GM23338 (cell line): ENCODE measurements at regions not wholly inside any gene's neighbourhood (a gene's known extent, or its start where the extent isn't known, plus 50 kb on each side); places are given as distances from the start of the nearest gene placed in this dataset.

Experiments used
- ATAC-seq: fragments of 200-7000 bp; cut with Tn5 transposase; 3 replicates; pipeline ENCODE4 v1.9.1; 2020
- DNase-seq: peaks from one replicate; pipeline ENCODE4 v3.0.0-alpha.2; 2015; ENCODE audit warnings: low spot score
- H2AFZ ChIP-seq: fragments of 200-600 bp; sonication (generic); 2 replicates; pipeline ENCODE4 v1.8.0; 2016; ENCODE audit warnings: antibody characterized with exemption, mild to moderate bottlenecking, moderate library complexity
- H3F3A ChIP-seq: fragments of 200-600 bp; sonication (generic); replicated peaks from 2 replicates; pipeline ENCODE4 v1.8.0; 2017; ENCODE audit warnings: antibody characterized with exemption, mixed run types, low read depth
- H3K27ac ChIP-seq: fragments of 200-600 bp; sonication (generic); 2 replicates; pipeline ENCODE4 v1.6.1; 2016; ENCODE audit warnings: low read depth
- H3K27me3 ChIP-seq: fragments of 200-600 bp; sonication (generic); 2 replicates; pipeline ENCODE4 v1.8.0; 2016; ENCODE audit warnings: mild to moderate bottlenecking, mixed run types, moderate library complexity; ENCODE audit not compliant: insufficient read depth
- H3K36me3 ChIP-seq: fragments of 200-600 bp; sonication (generic); 2 replicates; pipeline ENCODE4 v1.8.0; 2016; ENCODE audit warnings: mild to moderate bottlenecking; ENCODE audit not compliant: insufficient read depth
- H3K4me1 ChIP-seq: fragments of 200-600 bp; sonication (generic); 2 replicates; pipeline ENCODE4 v1.8.0; 2016; ENCODE audit warnings: mild to moderate bottlenecking, moderate library complexity; ENCODE audit not compliant: insufficient read depth
- H3K4me2 ChIP-seq: fragments of 200-600 bp; sonication (generic); 2 replicates; pipeline ENCODE4 v1.7.1; 2017; ENCODE audit warnings: mixed run types
- H3K4me3 ChIP-seq: fragments of 200-600 bp; sonication (generic); 2 replicates; pipeline ENCODE4 v1.6.1; 2016; ENCODE audit warnings: mixed run types
- H3K79me2 ChIP-seq: fragments of 200-600 bp; sonication (generic); replicated peaks from 2 replicates; pipeline ENCODE4 v1.8.0; 2017; ENCODE audit warnings: mild to moderate bottlenecking; ENCODE audit not compliant: insufficient read depth
- H3K9me2 ChIP-seq: fragments of 200-600 bp; sonication (generic); 2 replicates; pipeline ENCODE4 v1.8.0; 2017; ENCODE audit not compliant: insufficient read depth
- H4K20me1 ChIP-seq: fragments of 200-600 bp; sonication (generic); replicated peaks from 2 replicates; pipeline ENCODE4 v1.8.0; 2017; ENCODE audit warnings: mild to moderate bottlenecking; ENCODE audit not compliant: insufficient read depth
- H3K27ac Mint-ChIP-seq: 2 replicates; pipeline ENCODE4 v1.8.0; 2020; ENCODE audit warnings: inconsistent platforms, mild to moderate bottlenecking, moderate library complexity, mixed read lengths
- H3K27me3 Mint-ChIP-seq: 3 replicates; pipeline ENCODE4 v1.8.0; 2022; ENCODE audit warnings: low read depth, mild to moderate bottlenecking, moderate library complexity, mixed read lengths, inconsistent platforms; ENCODE audit not compliant: insufficient read depth, poor library complexity
- H3K36me3 Mint-ChIP-seq: 3 replicates; pipeline ENCODE4 v1.8.0; 2021; ENCODE audit warnings: low read depth, mild to moderate bottlenecking, inconsistent platforms, moderate library complexity, mixed read lengths
- H3K4me1 Mint-ChIP-seq: 3 replicates; pipeline ENCODE4 v1.8.0; 2020; ENCODE audit warnings: mild to moderate bottlenecking, inconsistent platforms, mixed read lengths
- H3K4me3 Mint-ChIP-seq: 3 replicates; pipeline ENCODE4 v1.8.0; 2021; ENCODE audit warnings: moderate library complexity, mild to moderate bottlenecking, inconsistent platforms, mixed read lengths
- H3K9me3 Mint-ChIP-seq: 3 replicates; pipeline ENCODE4 v1.8.0; 2020; ENCODE audit warnings: moderate library complexity, mild to moderate bottlenecking, inconsistent platforms, mixed read lengths
- CREB1 ChIP-seq: fragments of 250-450 bp; sonication (Bioruptor Pico); IDR thresholded peaks from 2 replicates; pipeline ENCODE4 v1.5.0; 2020; ENCODE audit warnings: low read depth, mild to moderate bottlenecking, moderate library complexity
- CTCF ChIP-seq, 2 experiments: fragments of 200-600 bp in 1 of 2; sonication (generic) in 1 of 2; conservative IDR thresholded peaks; 2 replicates each; pipeline versions ENCODE4 v1.5.1 to v1.6.1; 2016 to 2017; ENCODE audit warnings: antibody characterized with exemption in 2 of 2, low read depth in 2 of 2, mild to moderate bottlenecking in 2 of 2, moderate library complexity in 1 of 2
- ETS1 ChIP-seq: IDR thresholded peaks from 2 replicates; pipeline ENCODE4 v1.6.1; 2016; ENCODE audit warnings: antibody characterized with exemption
- EZH2 ChIP-seq: fragments of 200-600 bp; sonication (generic); IDR thresholded peaks from one replicate; pipeline ENCODE4 v1.8.0; 2017; ENCODE audit warnings: antibody characterized with exemption, mild to moderate bottlenecking, low read depth; ENCODE audit not compliant: unreplicated experiment
- EZH2phosphoT487 ChIP-seq: fragments of 200-600 bp; sonication (generic); IDR thresholded peaks from one replicate; pipeline ENCODE4 v1.8.1; 2018; ENCODE audit warnings: antibody characterized with exemption; ENCODE audit not compliant: unreplicated experiment
- NANOG ChIP-seq: IDR thresholded peaks from 2 replicates; pipeline ENCODE4 v1.6.1; 2016; ENCODE audit warnings: antibody characterized with exemption, borderline replicate concordance
- POLR2AphosphoS5 ChIP-seq: IDR thresholded peaks from 2 replicates; pipeline ENCODE4 v1.6.1; 2016; ENCODE audit warnings: antibody characterized with exemption, low read depth
- STAT1 ChIP-seq: IDR thresholded peaks from one replicate; pipeline ENCODE4 v1.6.1; 2016; ENCODE audit warnings: antibody characterized with exemption; ENCODE audit not compliant: unreplicated experiment
- ZNF331 ChIP-seq: fragments of 250-450 bp; sonication (Bioruptor Pico); IDR thresholded peaks from 2 replicates; pipeline ENCODE4 v1.5.0; 2020; ENCODE audit warnings: low read depth, mild to moderate bottlenecking, moderate library complexity
- TF ChIP-seq, protein P1 (sequence below): IDR thresholded peaks from one replicate; pipeline ENCODE4 v1.6.1; 2018; ENCODE audit warnings: antibody characterized with exemption; ENCODE audit not compliant: unreplicated experiment

DNA sequence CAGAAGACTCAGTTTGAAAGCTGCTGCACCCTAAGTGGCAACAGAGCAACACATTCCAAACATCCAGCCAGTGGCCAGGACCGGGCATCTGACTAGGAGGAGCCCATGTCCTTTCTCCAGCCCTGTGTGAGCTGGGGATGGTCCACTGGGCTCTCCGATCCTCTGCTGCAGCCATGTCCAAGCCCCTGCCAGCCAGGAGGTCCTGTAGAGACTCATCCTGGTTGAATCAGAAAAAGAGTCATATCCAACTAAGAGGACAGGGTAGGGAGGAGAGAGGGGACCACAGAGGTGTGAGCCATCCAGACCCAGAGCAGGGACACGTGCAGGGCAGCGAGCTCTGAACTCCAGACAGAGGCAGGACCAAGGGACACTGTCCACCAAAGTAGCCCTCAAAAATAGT lies 163.0 kb upstream of the CDH5 start:
- no peaks in the 10 kb centered on the region for H3K79me2 ChIP-seq
- peaks cover 10% of the 10 kb centered on the region for H3K4me1 Mint-ChIP-seq

GRCh38 chr16:66199189-66199588 lies 167.3 kb upstream of the CDH5 start:
- Mint-ChIP-seq H3K36me3 (no peaks in the 10 kb centered on the region), H3K4me3 (no peak overlapping the region), H3K27ac (no peak overlapping the region), H3K27me3 (peaks cover 1% of the 10 kb centered on the region), H3K9me3 (no peaks in the 10 kb centered on the region), H3K4me1 (no peaks in the 10 kb centered on the region)
- Histone ChIP-seq H3K36me3 (no peaks in the 10 kb centered on the region), H3K27me3 (no peaks in the 10 kb centered on the region), H4K20me1 (no peaks in the 10 kb centered on the region), H3K27ac (no peak overlapping the region), H3K79me2 (no peaks in the 10 kb centered on the region), H3F3A (no peaks in the 10 kb centered on the region), H3K4me2 (no peak overlapping the region), H3K4me1 (no peaks in the 10 kb centered on the region), H2AFZ (no peak overlapping the region), H3K9me2 (no peaks in the 10 kb centered on the region), H3K4me3 (no peak overlapping the region)
- no peak for ATAC-seq
- no peak for TF ChIP-seq NANOG
- no peak for TF ChIP-seq STAT1
- no peak for TF ChIP-seq CTCF (conservative IDR thresholded peaks at IDR 0.05; ENCODE audit: low read depth in 2 of 2)
- no peak for TF ChIP-seq EZH2
- TF ChIP-seq ETS1: no peak
- TF ChIP-seq, protein P1, sequence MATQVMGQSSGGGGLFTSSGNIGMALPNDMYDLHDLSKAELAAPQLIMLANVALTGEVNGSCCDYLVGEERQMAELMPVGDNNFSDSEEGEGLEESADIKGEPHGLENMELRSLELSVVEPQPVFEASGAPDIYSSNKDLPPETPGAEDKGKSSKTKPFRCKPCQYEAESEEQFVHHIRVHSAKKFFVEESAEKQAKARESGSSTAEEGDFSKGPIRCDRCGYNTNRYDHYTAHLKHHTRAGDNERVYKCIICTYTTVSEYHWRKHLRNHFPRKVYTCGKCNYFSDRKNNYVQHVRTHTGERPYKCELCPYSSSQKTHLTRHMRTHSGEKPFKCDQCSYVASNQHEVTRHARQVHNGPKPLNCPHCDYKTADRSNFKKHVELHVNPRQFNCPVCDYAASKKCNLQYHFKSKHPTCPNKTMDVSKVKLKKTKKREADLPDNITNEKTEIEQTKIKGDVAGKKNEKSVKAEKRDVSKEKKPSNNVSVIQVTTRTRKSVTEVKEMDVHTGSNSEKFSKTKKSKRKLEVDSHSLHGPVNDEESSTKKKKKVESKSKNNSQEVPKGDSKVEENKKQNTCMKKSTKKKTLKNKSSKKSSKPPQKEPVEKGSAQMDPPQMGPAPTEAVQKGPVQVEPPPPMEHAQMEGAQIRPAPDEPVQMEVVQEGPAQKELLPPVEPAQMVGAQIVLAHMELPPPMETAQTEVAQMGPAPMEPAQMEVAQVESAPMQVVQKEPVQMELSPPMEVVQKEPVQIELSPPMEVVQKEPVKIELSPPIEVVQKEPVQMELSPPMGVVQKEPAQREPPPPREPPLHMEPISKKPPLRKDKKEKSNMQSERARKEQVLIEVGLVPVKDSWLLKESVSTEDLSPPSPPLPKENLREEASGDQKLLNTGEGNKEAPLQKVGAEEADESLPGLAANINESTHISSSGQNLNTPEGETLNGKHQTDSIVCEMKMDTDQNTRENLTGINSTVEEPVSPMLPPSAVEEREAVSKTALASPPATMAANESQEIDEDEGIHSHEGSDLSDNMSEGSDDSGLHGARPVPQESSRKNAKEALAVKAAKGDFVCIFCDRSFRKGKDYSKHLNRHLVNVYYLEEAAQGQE: no peak
- TF ChIP-seq EZH2phosphoT487: no peak
- TF ChIP-seq ZNF331: no peak
- TF ChIP-seq CREB1 (CRISPR knock-in tag): no peak
- DNase-seq: no peak

More for the DNA sequence above, 163.0 kb upstream of the CDH5 start:
- Mint-ChIP-seq H3K4me3 (no peak overlapping the region), H3K27ac (no peak overlapping the region), H3K9me3 (no peaks in the 10 kb centered on the region), H3K36me3 (no peaks in the 10 kb centered on the region), H3K27me3 (peaks cover 9% of the 10 kb centered on the region)
- H4K20me1 ChIP-seq: no peaks in the 10 kb centered on the region
- peaks cover 13% of the 10 kb centered on the region for H3K4me1 ChIP-seq
- no peaks in the 10 kb centered on the region for H3K36me3 ChIP-seq
- no peak overlapping the region for H3K27ac ChIP-seq
- ATAC-seq: no peak
- H3K4me3 ChIP-seq: no peak overlapping the region
- no peaks in the 10 kb centered on the region for H3K27me3 ChIP-seq
- DNase-seq: no peak
- no peaks in the 10 kb centered on the region for H3K9me2 ChIP-seq
- H2AFZ ChIP-seq: no peak overlapping the region
- H3K4me2 ChIP-seq: no peak overlapping the region
- TF ChIP-seq NANOG (no peak), STAT1 (no peak), POLR2AphosphoS5 (no peak)
- H3F3A ChIP-seq: no peaks in the 10 kb centered on the region
